ENCODE measurements at regions not wholly inside any gene's neighbourhood (a gene's known extent, or its start where the extent isn't known, plus 50 kb on each side); places are given as distances from the start of the nearest gene placed in this dataset.

DNA sequence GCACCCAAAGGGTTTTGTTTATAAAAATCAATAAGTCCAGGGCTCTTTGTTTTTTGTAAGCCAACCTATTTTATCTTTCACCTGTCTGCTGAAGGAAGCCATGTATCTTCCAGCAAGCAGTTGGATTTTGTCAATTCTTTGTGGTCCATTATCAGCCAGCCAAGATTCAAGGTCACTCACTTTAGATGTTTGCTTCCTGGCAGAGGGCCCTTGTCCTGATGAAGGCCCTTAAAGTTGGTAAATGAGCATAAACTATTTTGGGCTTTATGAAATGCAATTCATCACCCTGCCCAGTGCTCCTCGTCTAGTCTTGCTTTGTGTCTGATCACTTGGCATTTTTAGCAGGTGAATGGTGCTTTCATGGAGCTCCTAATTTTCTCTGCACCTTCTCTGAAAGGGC is 1004.2 kb downstream of the GRID1 start:
- DNase-seq = no peak
- Histone ChIP-seq H4K20me1 (ENCODE audit: insufficient read depth, low read length) (no peaks in the 10 kb centered on the region), H3K4me2 (replicated peaks; ENCODE audit: extremely low read depth, low read length, poor library complexity, severe bottlenecking) (no peak overlapping the region), H3K9me3 (replicated peaks in 1 of 2; ENCODE audit: control insufficient read depth in 1 of 2, insufficient read depth in 1 of 2, low read length in 2 of 2) (no peaks in the 10 kb centered on the region), H3K9ac (ENCODE audit: insufficient read depth, low read length, poor library complexity, severe bottlenecking) (no peak overlapping the region), H2AFZ (ENCODE audit: insufficient read depth, low read depth, low read length, poor library complexity, severe bottlenecking) (no peak overlapping the region), H3K36me3 (replicated peaks in 1 of 2; ENCODE audit: control insufficient read depth in 1 of 2, insufficient read depth in 2 of 2, low read length in 2 of 2) (no peaks in the 10 kb centered on the region), H3K79me2 (ENCODE audit: insufficient read depth, low read length) (no peaks in the 10 kb centered on the region), H3K27ac (ENCODE audit: low read depth in 1 of 2, low read length in 2 of 2) (no peak overlapping the region), H3K4me3 (replicated peaks in 1 of 3; ENCODE audit: low read depth in 2 of 3, low read length in 3 of 3) (no peak overlapping the region), H3K27me3 (ENCODE audit: control insufficient read depth in 2 of 2, insufficient read depth in 2 of 2, low read length in 2 of 2) (no peaks in the 10 kb centered on the region), H3K4me1 (ENCODE audit: control insufficient read depth in 1 of 2, insufficient read depth in 2 of 2, low read length in 2 of 2) (no peaks in the 10 kb centered on the region)
- TF ChIP-seq CTCF (IDR thresholded peaks at IDR 0.05) = no peak
- intact Hi-C loops (cut with micrococcal nuclease) = no loop called here
- Mint-ChIP-seq H3K27ac (no peak overlapping the region), H3K27me3 (ENCODE audit: low read depth in 3 of 3) (peaks cover 0 to 4% (median 0%) of the 10 kb centered on the region in 3 donors), H3K4me3 (no peak overlapping the region), H3K36me3 (no peaks in the 10 kb centered on the region), H3K4me1 (no peaks in the 10 kb centered on the region), H3K9me3 (peaks cover 0 to 2% (median 0%) of the 10 kb centered on the region in 7 donors)
- WGBS (ENCODE audit: insufficient coverage) = 86% methylated on average over 1 of the region's 1 CpG

DNA sequence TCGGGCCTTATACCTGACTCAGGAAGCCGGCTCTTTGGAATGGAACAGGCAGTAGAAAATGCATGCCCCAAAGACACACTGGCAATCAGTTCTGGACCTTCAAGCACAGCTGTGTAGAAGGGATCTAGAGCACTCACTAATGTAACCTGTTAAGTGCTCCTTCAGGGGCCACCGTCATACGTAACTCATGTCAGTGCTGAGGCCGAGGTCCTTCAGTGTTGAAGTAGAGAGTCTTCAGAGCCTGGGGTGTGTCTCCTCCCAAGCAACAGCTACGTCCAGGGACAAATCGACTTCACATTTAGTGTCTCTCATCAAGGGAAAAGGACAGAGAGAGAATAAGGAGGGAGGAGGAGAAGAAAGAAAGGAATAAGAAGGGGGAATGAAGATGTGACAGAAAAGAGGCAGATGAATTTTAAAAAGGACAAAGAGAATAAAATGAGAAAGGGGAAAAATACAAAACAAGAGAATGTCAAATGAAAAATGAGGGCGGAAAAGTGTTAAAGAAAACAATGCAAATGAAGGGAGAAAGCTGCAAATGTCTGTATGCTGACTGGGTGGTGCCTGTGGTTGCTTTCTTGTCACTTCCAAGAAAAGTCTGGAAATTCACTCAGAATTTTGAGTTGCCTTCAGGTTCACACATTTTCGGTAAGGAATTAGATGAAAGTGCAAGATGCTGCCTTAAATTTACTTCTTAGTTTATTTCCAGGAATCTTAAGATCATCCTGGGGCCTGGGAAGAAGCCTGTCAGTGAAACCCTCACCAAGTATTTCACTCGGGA is 989.4 kb downstream of the GRID1 start:
- H3K9me3 Mint-ChIP-seq = peaks cover 0 to 6% (median 3%) of the 10 kb centered on the region in 7 donors
- intact Hi-C loops (cut with micrococcal nuclease) = no loop called here
- Histone ChIP-seq H3K9me3 (replicated peaks in 1 of 2; ENCODE audit: control insufficient read depth in 1 of 2, insufficient read depth in 1 of 2, low read length in 2 of 2) (no peaks in the 10 kb centered on the region), H4K20me1 (ENCODE audit: insufficient read depth, low read length) (no peaks in the 10 kb centered on the region), H3K79me2 (ENCODE audit: insufficient read depth, low read length) (no peaks in the 10 kb centered on the region), H3K9ac (ENCODE audit: insufficient read depth, low read length, poor library complexity, severe bottlenecking) (no peak overlapping the region), H3K27ac (ENCODE audit: low read depth in 1 of 2, low read length in 2 of 2) (no peak overlapping the region), H3K4me2 (replicated peaks; ENCODE audit: extremely low read depth, low read length, poor library complexity, severe bottlenecking) (no peak overlapping the region), H3K4me3 (replicated peaks in 1 of 3; ENCODE audit: low read depth in 2 of 3, low read length in 3 of 3) (no peak overlapping the region), H3K36me3 (replicated peaks in 1 of 2; ENCODE audit: control insufficient read depth in 1 of 2, insufficient read depth in 2 of 2, low read length in 2 of 2) (no peaks in the 10 kb centered on the region), H2AFZ (ENCODE audit: insufficient read depth, low read depth, low read length, poor library complexity, severe bottlenecking) (no peak overlapping the region), H3K4me1 (ENCODE audit: control insufficient read depth in 1 of 2, insufficient read depth in 2 of 2, low read length in 2 of 2) (no peaks in the 10 kb centered on the region), H3K27me3 (ENCODE audit: control insufficient read depth in 2 of 2, insufficient read depth in 2 of 2, low read length in 2 of 2) (no peaks in the 10 kb centered on the region)
- no peak overlapping the region for H3K27ac Mint-ChIP-seq
- no peaks in the 10 kb centered on the region for H3K27me3 Mint-ChIP-seq (ENCODE audit: low read depth in 3 of 3)
- 87% methylated on average over 5 of the region's 10 CpGs for whole genome bisulfite sequencing (ENCODE audit: insufficient coverage)
- no peak for DNase-seq
- H3K4me3 Mint-ChIP-seq = no peak overlapping the region
- no peaks in the 10 kb centered on the region for H3K4me1 Mint-ChIP-seq
- TF ChIP-seq CTCF (IDR thresholded peaks at IDR 0.05) = no peak
- no peaks in the 10 kb centered on the region for H3K36me3 Mint-ChIP-seq
